HUES48 (cell line): ENCODE measurements at regions not wholly inside any gene's neighbourhood (a gene's known extent, or its start where the extent isn't known, plus 50 kb on each side); places are given as distances from the start of the nearest gene placed in this dataset.

Experiments used
- H3K27ac ChIP-seq: one replicate; pipeline ENCODE4 v1.7.0; 2013; ENCODE audit warnings: low read depth, low read length, inconsistent platforms
- H3K27me3 ChIP-seq: 2 replicates; pipeline ENCODE4 v1.6.1; 2013; ENCODE audit warnings: mild to moderate bottlenecking, low read length; ENCODE audit not compliant: control insufficient read depth, insufficient read depth
- H3K36me3 ChIP-seq: 2 replicates; pipeline ENCODE4 v1.6.1; 2013; ENCODE audit warnings: low read length; ENCODE audit not compliant: control insufficient read depth, insufficient read depth
- H3K4me1 ChIP-seq: 2 replicates; pipeline ENCODE4 v1.6.1; 2013; ENCODE audit warnings: mild to moderate bottlenecking, low read length; ENCODE audit not compliant: control insufficient read depth, insufficient read depth
- H3K4me3 ChIP-seq: 2 replicates; pipeline ENCODE4 v1.5.1; 2013; ENCODE audit warnings: mild to moderate bottlenecking, low read depth, low read length
- H3K9ac ChIP-seq: 2 replicates; pipeline ENCODE4 v1.6.1; 2013; ENCODE audit warnings: mild to moderate bottlenecking, low read depth, low read length, moderate library complexity
- H3K9me3 ChIP-seq: 2 replicates; pipeline ENCODE4 v1.6.1; 2013; ENCODE audit warnings: low read length; ENCODE audit not compliant: control insufficient read depth, insufficient read depth

- Histone ChIP-seq H3K9ac (no peak overlapping the region), H3K36me3 (no peaks in the 10 kb centered on the region), H3K27me3 (no peaks in the 10 kb centered on the region), H3K27ac (no peak overlapping the region), H3K4me3 (no peak overlapping the region), H3K9me3 (peaks cover 3% of the 10 kb centered on the region), H3K4me1 (no peaks in the 10 kb centered on the region)
Observed at GRCh38 chr4:15130441-15130840, 128.2 kb downstream of the CPEB2 start.

GRCh38 chr4:15131551-15131950 lies 129.3 kb downstream of the CPEB2 start:
- Histone ChIP-seq H3K9me3 (peaks cover 9% of the 10 kb centered on the region), H3K4me1 (no peaks in the 10 kb centered on the region), H3K36me3 (no peaks in the 10 kb centered on the region), H3K9ac (no peak overlapping the region), H3K27ac (no peak overlapping the region), H3K4me3 (no peak overlapping the region), H3K27me3 (no peaks in the 10 kb centered on the region)

- Histone ChIP-seq H3K9me3 (peaks cover 12% of the 10 kb centered on the region), H3K27me3 (no peaks in the 10 kb centered on the region), H3K4me1 (no peaks in the 10 kb centered on the region), H3K27ac (no peak overlapping the region), H3K9ac (no peak overlapping the region), H3K36me3 (no peaks in the 10 kb centered on the region), H3K4me3 (no peak overlapping the region)
Observed at GRCh38 chr4:15132739-15133138, 130.5 kb downstream of the CPEB2 start.

GRCh38 chr4:15139599-15139998 lies 137.3 kb downstream of the CPEB2 start:
- no peak overlapping the region for H3K9ac ChIP-seq
- no peaks in the 10 kb centered on the region for H3K36me3 ChIP-seq
- H3K27ac ChIP-seq, result no peak overlapping the region
- H3K9me3 ChIP-seq, result peaks cover 12% of the 10 kb centered on the region
- H3K27me3 ChIP-seq, result no peaks in the 10 kb centered on the region
- H3K4me3 ChIP-seq, result no peak overlapping the region
- 0 out of 2 replicates have a peak, but pooled peaks cover 3% of the 10 kb centered on the region for H3K4me1 ChIP-seq

- Histone ChIP-seq H3K27ac (no peak overlapping the region), H3K4me1 (0 out of 2 replicates have a peak, but pooled peaks cover 5% of the 10 kb centered on the region), H3K4me3 (no peak overlapping the region), H3K36me3 (no peaks in the 10 kb centered on the region), H3K9me3 (peaks cover 1% of the 10 kb centered on the region), H3K27me3 (no peaks in the 10 kb centered on the region), H3K9ac (no peak overlapping the region)
Observed at GRCh38 chr4:15142201-15142600, 139.9 kb downstream of the CPEB2 start.

GRCh38 chr4:15143551-15143950 lies 141.3 kb downstream of the CPEB2 start:
- H3K36me3 ChIP-seq, result no peaks in the 10 kb centered on the region
- no peaks in the 10 kb centered on the region for H3K27me3 ChIP-seq
- H3K9me3 ChIP-seq, result no peaks in the 10 kb centered on the region; the same call in 1 of the 2 replicates
- no peak overlapping the region for H3K27ac ChIP-seq
- H3K4me3 ChIP-seq, result no peak overlapping the region
- H3K4me1 ChIP-seq, result peaks cover 10% of the 10 kb centered on the region
- H3K9ac ChIP-seq, result no peak overlapping the region

GRCh38 chr4:15144249-15144966 lies 142.1 kb downstream of the CPEB2 start:
- Histone ChIP-seq H3K9me3 (no peaks in the 10 kb centered on the region; the same call in 1 of the 2 replicates), H3K36me3 (no peaks in the 10 kb centered on the region), H3K27me3 (no peaks in the 10 kb centered on the region), H3K4me3 (no peak overlapping the region), H3K4me1 (peaks cover 17% of the 10 kb centered on the region), H3K9ac (no peak overlapping the region), H3K27ac (no peak overlapping the region)

- Histone ChIP-seq H3K36me3 (no peaks in the 10 kb centered on the region), H3K9me3 (no peaks in the 10 kb centered on the region; the same call in 1 of the 2 replicates), H3K4me1 (peaks cover 22% of the 10 kb centered on the region), H3K9ac (no peak overlapping the region), H3K27me3 (no peaks in the 10 kb centered on the region), H3K4me3 (no peak overlapping the region), H3K27ac (no peak overlapping the region)
Observed at GRCh38 chr4:15144967-15145295, 142.7 kb downstream of the CPEB2 start.

- Histone ChIP-seq H3K27ac (no peak overlapping the region), H3K4me1 (peaks cover 26% of the 10 kb centered on the region)
Observed at GRCh38 chr4:15145709-15146108, 143.4 kb downstream of the CPEB2 start.

GRCh38 chr4:15147714-15148113 lies 145.4 kb downstream of the CPEB2 start:
- Histone ChIP-seq H3K4me3 (no peak overlapping the region), H3K36me3 (no peaks in the 10 kb centered on the region), H3K27ac (no peak overlapping the region), H3K9me3 (no peaks in the 10 kb centered on the region), H3K4me1 (peaks cover 26% of the 10 kb centered on the region), H3K9ac (no peak overlapping the region), H3K27me3 (no peaks in the 10 kb centered on the region)

More at GRCh38 chr4:15145709-15146108, 143.4 kb downstream of the CPEB2 start:
- H3K9me3 ChIP-seq, result no peaks in the 10 kb centered on the region; the same call in 1 of the 2 replicates
- no peak overlapping the region for H3K9ac ChIP-seq
- no peaks in the 10 kb centered on the region for H3K36me3 ChIP-seq
- H3K27me3 ChIP-seq, result no peaks in the 10 kb centered on the region
- no peak overlapping the region for H3K4me3 ChIP-seq

- Histone ChIP-seq H3K27me3 (no peaks in the 10 kb centered on the region), H3K36me3 (no peaks in the 10 kb centered on the region), H3K9ac (no peak overlapping the region), H3K4me3 (no peak overlapping the region), H3K9me3 (no peaks in the 10 kb centered on the region), H3K4me1 (peaks cover 26% of the 10 kb centered on the region), H3K27ac (no peak overlapping the region)
Observed at GRCh38 chr4:15148199-15148598, 145.9 kb downstream of the CPEB2 start.
